Adipocyte (in vitro differentiated cells): ENCODE measurements at regions not wholly inside any gene's neighbourhood (a gene's known extent, or its start where the extent isn't known, plus 50 kb on each side); places are given as distances from the start of the nearest gene placed in this dataset.

Source experiments
- DNase-seq: peaks from one replicate; pipeline ENCODE4 v3.0.0-alpha.2; 2015; ENCODE audit warnings: low read depth
- H3K27me3 ChIP-seq: replicated peaks from 2 replicates; pipeline ENCODE4 v1.7.0; 2013; ENCODE audit warnings: mild to moderate bottlenecking, low read length, moderate library complexity; ENCODE audit not compliant: control insufficient read depth, insufficient read depth
- H3K36me3 ChIP-seq: 2 replicates; pipeline ENCODE4 v1.7.0; 2013; ENCODE audit warnings: low read length, mild to moderate bottlenecking, moderate library complexity; ENCODE audit not compliant: control insufficient read depth, insufficient read depth, severe bottlenecking
- H3K4me1 ChIP-seq: 2 replicates; pipeline ENCODE4 v1.7.0; 2013; ENCODE audit warnings: mild to moderate bottlenecking, low read length, moderate library complexity; ENCODE audit not compliant: control insufficient read depth, insufficient read depth
- H3K4me3 ChIP-seq: 2 replicates; pipeline ENCODE4 v1.7.0; 2013; ENCODE audit warnings: mild to moderate bottlenecking, low read length, moderate library complexity
- H3K9ac ChIP-seq: 2 replicates; pipeline ENCODE4 v1.7.0; 2013; ENCODE audit warnings: mild to moderate bottlenecking, low read length, moderate library complexity
- H3K9me3 ChIP-seq: 2 replicates; pipeline ENCODE4 v1.7.0; 2013; ENCODE audit warnings: mild to moderate bottlenecking, low read length, moderate library complexity; ENCODE audit not compliant: control insufficient read depth

GRCh38 chr16:64892835-64893785, 228.8 kb downstream of the CDH11 start:
- Histone ChIP-seq H3K9ac (no peak overlapping the region), H3K4me3 (peak overlapping the region; percentile 34), H3K9me3 (no peaks in the 10 kb centered on the region), H3K4me1 (peaks cover 16% of the 10 kb centered on the region), H3K36me3 (no peaks in the 10 kb centered on the region), H3K27me3 (no peaks in the 10 kb centered on the region)
- peak; percentile 85 for DNase-seq

- Histone ChIP-seq H3K27me3 (no peaks in the 10 kb centered on the region), H3K36me3 (no peaks in the 10 kb centered on the region), H3K9me3 (no peaks in the 10 kb centered on the region), H3K9ac (no peak overlapping the region), H3K4me3 (no peak overlapping the region), H3K4me1 (peaks cover 16% of the 10 kb centered on the region)
- DNase-seq, result no peak
These were observed 232.4 kb downstream of the CDH11 start for GRCh38 chr16:64889446-64889845.

- no peaks in the 10 kb centered on the region for H3K27me3 ChIP-seq
- H3K4me1 ChIP-seq, result peaks cover 8% of the 10 kb centered on the region
- no peaks in the 10 kb centered on the region for H3K36me3 ChIP-seq
- H3K4me3 ChIP-seq, result no peak overlapping the region
- no peak overlapping the region for H3K9ac ChIP-seq
- DNase-seq, result no peak
- H3K9me3 ChIP-seq, result no peaks in the 10 kb centered on the region
These were observed 234.2 kb downstream of the CDH11 start for GRCh38 chr16:64887651-64888050.

DNA sequence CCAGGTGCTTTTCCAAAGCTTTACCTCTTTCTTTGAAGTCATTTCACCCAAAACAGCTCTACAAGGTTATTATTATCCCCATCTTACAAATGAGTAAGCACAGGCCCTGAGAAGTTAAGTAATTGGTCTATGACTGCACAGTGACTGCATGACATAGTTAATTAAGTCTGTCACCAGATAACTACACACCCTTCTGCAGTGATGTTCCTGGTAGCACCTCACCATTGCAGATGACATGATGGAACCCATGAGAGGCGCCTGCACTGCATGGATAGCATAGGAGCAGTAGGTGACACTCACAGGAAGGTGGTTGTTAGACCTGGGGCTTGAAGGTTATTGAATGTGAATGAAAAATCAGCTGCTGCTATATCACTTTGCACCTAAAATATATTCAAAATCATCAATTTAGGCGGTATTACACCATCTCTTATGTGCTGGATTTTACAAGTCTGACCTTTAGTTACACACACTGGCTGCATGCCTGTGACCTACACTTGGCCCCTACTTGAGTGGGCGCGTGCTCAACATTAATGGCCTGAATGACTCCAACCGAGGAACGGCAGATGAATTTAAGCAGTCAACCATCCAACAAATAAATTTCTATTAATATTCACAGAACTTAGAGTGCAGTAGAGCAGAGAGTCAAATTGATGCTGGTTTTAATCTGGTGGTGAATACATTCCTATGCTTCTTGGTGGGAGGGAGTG, 239.6 kb downstream of the CDH11 start:
- peaks cover under 1% of the 10 kb centered on the region for H3K9me3 ChIP-seq

GRCh38 chr16:64880994-64881393, 240.9 kb downstream of the CDH11 start:
- H3K9me3 ChIP-seq, result peaks cover 3% of the 10 kb centered on the region
- peaks cover 18% of the 10 kb centered on the region for H3K4me1 ChIP-seq
- peak; percentile 27 for DNase-seq
- no peak overlapping the region for H3K9ac ChIP-seq
- H3K4me3 ChIP-seq, result no peak overlapping the region
- H3K36me3 ChIP-seq, result no peaks in the 10 kb centered on the region
- no peaks in the 10 kb centered on the region for H3K27me3 ChIP-seq

More for the DNA sequence above, 239.6 kb downstream of the CDH11 start:
- Histone ChIP-seq H3K4me1 (peaks cover 18% of the 10 kb centered on the region), H3K36me3 (no peaks in the 10 kb centered on the region), H3K9ac (no peak overlapping the region), H3K4me3 (peak overlapping the region; percentile 17), H3K27me3 (no peaks in the 10 kb centered on the region)
- no peak for DNase-seq

DNA sequence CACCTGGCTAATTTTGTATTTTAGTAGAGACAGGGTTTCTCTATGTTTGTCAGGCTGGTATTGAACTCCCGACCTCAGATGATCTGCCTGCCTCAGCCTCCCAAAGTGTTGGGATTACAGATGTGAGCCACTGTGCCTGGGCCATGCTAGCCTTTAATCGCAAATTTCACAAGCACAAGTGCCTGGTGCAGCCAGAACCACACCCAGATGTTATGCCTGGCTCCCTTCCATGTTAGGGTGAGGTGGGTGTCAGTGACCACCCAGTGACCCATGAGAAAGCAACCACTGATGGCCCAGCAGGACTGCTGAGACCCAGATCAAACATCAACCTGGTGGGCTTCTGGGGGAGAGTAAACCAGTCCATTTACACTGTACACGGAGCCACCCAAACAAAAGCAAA, 241.9 kb downstream of the CDH11 start:
- Histone ChIP-seq H3K36me3 (no peaks in the 10 kb centered on the region), H3K9ac (no peak overlapping the region), H3K4me3 (no peak overlapping the region), H3K4me1 (peaks cover 18% of the 10 kb centered on the region), H3K27me3 (no peaks in the 10 kb centered on the region), H3K9me3 (peaks cover 3% of the 10 kb centered on the region)
- no peak for DNase-seq

DNA sequence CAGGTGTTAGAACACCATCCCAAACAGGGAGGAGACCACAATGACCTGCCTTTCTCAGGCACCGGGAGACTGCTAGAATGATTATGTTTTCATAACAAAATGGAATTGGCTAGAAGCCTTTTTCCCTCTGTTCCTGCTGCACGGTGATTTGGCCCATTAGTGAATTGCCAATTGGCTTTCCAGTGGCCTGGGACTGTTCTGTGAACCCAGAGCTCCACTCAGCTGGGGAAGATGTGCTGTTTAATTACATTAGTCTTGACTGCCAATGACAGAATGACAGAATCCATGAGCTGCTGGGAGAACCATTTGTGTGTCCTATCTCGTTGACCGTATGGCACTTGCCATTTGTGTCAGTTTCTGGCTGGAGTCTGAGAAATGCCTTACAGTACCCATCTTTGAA, 242.9 kb downstream of the CDH11 start:
- no peak overlapping the region for H3K4me3 ChIP-seq
- H3K36me3 ChIP-seq, result no peaks in the 10 kb centered on the region
- H3K9me3 ChIP-seq, result peaks cover 3% of the 10 kb centered on the region
- peaks cover 18% of the 10 kb centered on the region for H3K4me1 ChIP-seq
- no peaks in the 10 kb centered on the region for H3K27me3 ChIP-seq
- DNase-seq, result no peak
- H3K9ac ChIP-seq, result no peak overlapping the region

- peaks cover 1% of the 10 kb centered on the region for H3K9me3 ChIP-seq
- no peaks in the 10 kb centered on the region for H3K27me3 ChIP-seq
- no peaks in the 10 kb centered on the region for H3K36me3 ChIP-seq
- H3K4me3 ChIP-seq, result no peak overlapping the region
- no peak overlapping the region for H3K9ac ChIP-seq
- no peaks in the 10 kb centered on the region for H3K4me1 ChIP-seq
- DNase-seq, result no peak
These were observed 249.8 kb downstream of the CDH11 start for GRCh38 chr16:64872101-64872500.

DNA sequence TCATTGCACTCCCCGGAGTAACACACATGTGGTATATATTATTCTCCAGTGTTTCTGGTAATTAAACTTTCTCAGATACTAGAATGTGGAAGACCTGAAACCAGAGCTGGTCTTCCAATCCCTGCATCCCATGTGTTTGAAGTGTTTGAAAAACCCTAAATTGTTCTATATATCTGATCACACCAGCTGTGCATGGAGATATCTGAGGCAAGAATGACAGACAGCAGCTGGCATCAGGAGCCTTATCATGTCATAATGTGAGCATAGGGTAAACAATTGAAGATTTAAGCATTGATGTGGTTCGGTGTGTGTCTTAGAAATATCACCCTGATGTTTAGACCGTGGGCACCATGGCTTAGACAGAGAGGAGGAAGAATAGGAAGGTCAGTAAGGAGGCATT, 251.0 kb downstream of the CDH11 start:
- H3K9me3 ChIP-seq, result no peaks in the 10 kb centered on the region
- DNase-seq, result no peak
- H3K4me3 ChIP-seq, result no peak overlapping the region
- no peaks in the 10 kb centered on the region for H3K27me3 ChIP-seq
- H3K36me3 ChIP-seq, result no peaks in the 10 kb centered on the region
- no peaks in the 10 kb centered on the region for H3K4me1 ChIP-seq
- no peak overlapping the region for H3K9ac ChIP-seq

- peaks cover 9% of the 10 kb centered on the region for H3K4me1 ChIP-seq
- H3K36me3 ChIP-seq, result no peaks in the 10 kb centered on the region
- H3K27me3 ChIP-seq, result no peaks in the 10 kb centered on the region
- no peaks in the 10 kb centered on the region for H3K9me3 ChIP-seq
- no peak overlapping the region for H3K4me3 ChIP-seq
- no peak for DNase-seq
- H3K9ac ChIP-seq, result no peak overlapping the region
These were observed 252.1 kb downstream of the CDH11 start for GRCh38 chr16:64869781-64870180.

DNA sequence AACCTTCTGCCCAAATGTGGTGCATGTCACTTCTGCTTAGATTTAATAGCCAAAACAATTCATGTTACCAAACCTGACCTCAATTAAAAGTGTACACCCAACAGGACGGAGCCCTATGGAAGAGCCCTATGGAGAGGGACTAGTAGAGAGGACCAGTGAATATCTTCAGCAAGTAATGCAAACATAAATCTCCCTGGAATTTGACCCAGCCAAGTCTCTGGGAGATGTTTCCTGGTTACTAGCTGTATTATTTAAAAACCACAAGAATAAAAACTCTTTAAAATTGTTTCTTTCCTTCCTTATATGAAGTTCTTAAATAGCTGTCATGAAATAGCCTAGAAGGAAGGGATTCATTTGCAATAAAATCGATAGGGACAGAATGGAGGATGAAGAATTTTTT, 255.8 kb downstream of the CDH11 start:
- H3K9me3 ChIP-seq, result no peaks in the 10 kb centered on the region

More for the DNA sequence above, 255.8 kb downstream of the CDH11 start:
- H3K4me1 ChIP-seq, result peaks cover 18% of the 10 kb centered on the region
- no peak overlapping the region for H3K9ac ChIP-seq
- H3K4me3 ChIP-seq, result no peak overlapping the region
- peak; percentile 24 for DNase-seq
- no peaks in the 10 kb centered on the region for H3K36me3 ChIP-seq
- H3K27me3 ChIP-seq, result no peaks in the 10 kb centered on the region
